Progenitor cell of endocrine pancreas (in vitro differentiated cells): ENCODE measurements at regions not wholly inside any gene's neighbourhood (a gene's known extent, or its start where the extent isn't known, plus 50 kb on each side); places are given as distances from the start of the nearest gene placed in this dataset.

ENCODE experiments used
- DNase-seq: peaks from one replicate; pipeline ENCODE4 v3.0.0; 2021; ENCODE audit warnings: low spot score; ENCODE audit not compliant: unreplicated experiment
- H3K27ac Mint-ChIP-seq: 2 replicates; pipeline ENCODE4 v1.8.0; 2021; ENCODE audit warnings: mild to moderate bottlenecking, moderate library complexity, mixed read lengths
- H3K27me3 Mint-ChIP-seq: 2 replicates; pipeline ENCODE4 v1.8.0; 2021; ENCODE audit warnings: mixed read lengths
- H3K36me3 Mint-ChIP-seq: 2 replicates; pipeline ENCODE4 v1.8.0; 2022; ENCODE audit warnings: mixed read lengths; ENCODE audit not compliant: insufficient read depth
- H3K4me1 Mint-ChIP-seq: 2 replicates; pipeline ENCODE4 v1.8.0; 2021; ENCODE audit warnings: low read depth, mixed read lengths
- H3K4me3 Mint-ChIP-seq: 2 replicates; pipeline ENCODE4 v1.8.0; 2021; ENCODE audit warnings: low read depth, mild to moderate bottlenecking, moderate library complexity, mixed read lengths
- H3K9me3 Mint-ChIP-seq: 2 replicates; pipeline ENCODE4 v1.8.0; 2021; ENCODE audit warnings: low read depth, mixed read lengths
- CTCF ChIP-seq: fragments of 200-600 bp; sonication (generic); IDR thresholded peaks from one replicate; pipeline ENCODE4 v1.5.0; 2021; ENCODE audit warnings: antibody characterized with exemption, mild to moderate bottlenecking; ENCODE audit not compliant: unreplicated experiment

GRCh38 chr11:104803776-104804175 lies 94.5 kb downstream of the CASP12 start:
- Mint-ChIP-seq H3K4me1 (peaks cover 2% of the 10 kb centered on the region), H3K9me3 (no peaks in the 10 kb centered on the region), H3K27ac (no peak overlapping the region), H3K27me3 (no peaks in the 10 kb centered on the region), H3K36me3 (no peaks in the 10 kb centered on the region), H3K4me3 (no peak overlapping the region)
- no peak for TF ChIP-seq CTCF
- DNase-seq: no peak

- peaks cover 3% of the 10 kb centered on the region for H3K9me3 Mint-ChIP-seq
- no peak for DNase-seq
- H3K4me1 Mint-ChIP-seq: peaks cover 2% of the 10 kb centered on the region
- no peaks in the 10 kb centered on the region for H3K27me3 Mint-ChIP-seq
- H3K4me3 Mint-ChIP-seq: no peak overlapping the region
- H3K36me3 Mint-ChIP-seq: no peaks in the 10 kb centered on the region
- no peak for TF ChIP-seq CTCF
- no peak overlapping the region for H3K27ac Mint-ChIP-seq
These were observed 99.0 kb downstream of the CASP12 start for GRCh38 chr11:104799251-104799650.

GRCh38 chr11:104798789-104799188 lies 99.5 kb downstream of the CASP12 start:
- Mint-ChIP-seq H3K36me3 (no peaks in the 10 kb centered on the region), H3K9me3 (peaks cover 3% of the 10 kb centered on the region), H3K27me3 (no peaks in the 10 kb centered on the region), H3K27ac (no peak overlapping the region), H3K4me3 (no peak overlapping the region), H3K4me1 (peaks cover 2% of the 10 kb centered on the region)
- no peak for TF ChIP-seq CTCF
- no peak for DNase-seq

GRCh38 chr11:104796301-104796700 lies 102.0 kb downstream of the CASP12 start:
- H3K27ac Mint-ChIP-seq: no peak overlapping the region
- H3K4me1 Mint-ChIP-seq: peaks cover 4% of the 10 kb centered on the region
- no peak for TF ChIP-seq CTCF
- H3K36me3 Mint-ChIP-seq: no peaks in the 10 kb centered on the region
- H3K4me3 Mint-ChIP-seq: no peak overlapping the region
- no peaks in the 10 kb centered on the region for H3K27me3 Mint-ChIP-seq
- peaks cover 3% of the 10 kb centered on the region for H3K9me3 Mint-ChIP-seq
- no peak for DNase-seq

- Mint-ChIP-seq H3K4me3 (no peak overlapping the region), H3K27me3 (no peaks in the 10 kb centered on the region), H3K36me3 (no peaks in the 10 kb centered on the region), H3K4me1 (peaks cover 2% of the 10 kb centered on the region), H3K27ac (no peak overlapping the region), H3K9me3 (peaks cover 3% of the 10 kb centered on the region)
- no peak for TF ChIP-seq CTCF
- no peak for DNase-seq
These were observed 102.6 kb downstream of the CASP12 start for GRCh38 chr11:104795501-104796213.
